Lower lobe of right lung (tissue), 2 donors: ENCODE measurements at regions not wholly inside any gene's neighbourhood (a gene's known extent, or its start where the extent isn't known, plus 50 kb on each side); places are given as distances from the start of the nearest gene placed in this dataset.

ENCODE experiments used
- ATAC-seq, 2 donors: fragments of 200-7000 bp; cut with Tn5 transposase; one replicate each; pipeline ENCODE4 v1.9.1; 2020 to 2022; ENCODE audit warnings: mild to moderate bottlenecking in 2 of 2, moderate library complexity in 2 of 2
- DNase-seq: peaks from one replicate; pipeline ENCODE4 v3.0.0-alpha.2; 2020
- H3K27ac ChIP-seq: fragments of 200-600 bp; one replicate; pipeline ENCODE4 v1.8.0; 2022
- H3K27me3 ChIP-seq: fragments of 200-600 bp; one replicate; pipeline ENCODE4 v1.8.0; 2022; ENCODE audit warnings: low read depth
- H3K36me3 ChIP-seq: fragments of 200-600 bp; one replicate; pipeline ENCODE4 v1.8.0; 2022; ENCODE audit warnings: mild to moderate bottlenecking
- H3K4me1 ChIP-seq: fragments of 200-600 bp; one replicate; pipeline ENCODE4 v1.8.0; 2022
- H3K4me3 ChIP-seq: fragments of 200-600 bp; one replicate; pipeline ENCODE4 v1.8.0; 2022; ENCODE audit warnings: mild to moderate bottlenecking
- H3K9me3 ChIP-seq: fragments of 200-600 bp; one replicate; pipeline ENCODE4 v1.8.0; 2022
- intact Hi-C: fragments of 100-400 bp; cut with DNase I; formaldehyde crosslinking; loops from one replicate; pipeline ENCODE4 v1.11.0; 2022
- TF ChIP-seq, protein P1 (sequence below): fragments of 200-600 bp; IDR thresholded peaks from one replicate; pipeline ENCODE4 v1.8.0; 2022; ENCODE audit warnings: antibody characterized with exemption, mild to moderate bottlenecking
- donor health status: DM: no; HTN: yes; CAD: no; lungs with severe emphysema.

DNA sequence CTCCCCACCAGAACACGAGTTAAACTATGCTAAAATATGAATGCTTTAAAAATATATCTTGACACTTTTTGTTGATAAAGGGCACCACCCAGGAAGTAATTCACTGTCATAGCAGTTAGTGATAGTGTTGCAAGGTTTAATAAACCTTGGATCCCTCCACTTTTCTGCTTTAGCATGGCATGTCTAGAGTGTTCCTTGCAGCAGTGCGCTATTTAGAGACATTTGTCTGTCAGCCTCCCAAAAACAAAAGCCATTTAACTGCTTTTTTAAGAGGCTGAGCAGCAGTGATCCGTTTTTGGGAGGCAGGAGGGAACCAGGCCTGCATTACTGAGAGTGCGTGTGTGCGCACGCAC lies 69.6 kb upstream of the RAB11FIP2 start:
- H3K4me1 ChIP-seq = no peaks in the 10 kb centered on the region
- TF ChIP-seq, protein P1, sequence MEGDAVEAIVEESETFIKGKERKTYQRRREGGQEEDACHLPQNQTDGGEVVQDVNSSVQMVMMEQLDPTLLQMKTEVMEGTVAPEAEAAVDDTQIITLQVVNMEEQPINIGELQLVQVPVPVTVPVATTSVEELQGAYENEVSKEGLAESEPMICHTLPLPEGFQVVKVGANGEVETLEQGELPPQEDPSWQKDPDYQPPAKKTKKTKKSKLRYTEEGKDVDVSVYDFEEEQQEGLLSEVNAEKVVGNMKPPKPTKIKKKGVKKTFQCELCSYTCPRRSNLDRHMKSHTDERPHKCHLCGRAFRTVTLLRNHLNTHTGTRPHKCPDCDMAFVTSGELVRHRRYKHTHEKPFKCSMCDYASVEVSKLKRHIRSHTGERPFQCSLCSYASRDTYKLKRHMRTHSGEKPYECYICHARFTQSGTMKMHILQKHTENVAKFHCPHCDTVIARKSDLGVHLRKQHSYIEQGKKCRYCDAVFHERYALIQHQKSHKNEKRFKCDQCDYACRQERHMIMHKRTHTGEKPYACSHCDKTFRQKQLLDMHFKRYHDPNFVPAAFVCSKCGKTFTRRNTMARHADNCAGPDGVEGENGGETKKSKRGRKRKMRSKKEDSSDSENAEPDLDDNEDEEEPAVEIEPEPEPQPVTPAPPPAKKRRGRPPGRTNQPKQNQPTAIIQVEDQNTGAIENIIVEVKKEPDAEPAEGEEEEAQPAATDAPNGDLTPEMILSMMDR = no peak
- no peaks in the 10 kb centered on the region for H3K9me3 ChIP-seq
- no peak overlapping the region for H3K4me3 ChIP-seq
- no peak for DNase-seq
- intact Hi-C loops = no loop called here
- no peak for ATAC-seq
- H3K36me3 ChIP-seq = no peaks in the 10 kb centered on the region
- no peak overlapping the region for H3K27ac ChIP-seq
- H3K27me3 ChIP-seq = no peaks in the 10 kb centered on the region

DNA sequence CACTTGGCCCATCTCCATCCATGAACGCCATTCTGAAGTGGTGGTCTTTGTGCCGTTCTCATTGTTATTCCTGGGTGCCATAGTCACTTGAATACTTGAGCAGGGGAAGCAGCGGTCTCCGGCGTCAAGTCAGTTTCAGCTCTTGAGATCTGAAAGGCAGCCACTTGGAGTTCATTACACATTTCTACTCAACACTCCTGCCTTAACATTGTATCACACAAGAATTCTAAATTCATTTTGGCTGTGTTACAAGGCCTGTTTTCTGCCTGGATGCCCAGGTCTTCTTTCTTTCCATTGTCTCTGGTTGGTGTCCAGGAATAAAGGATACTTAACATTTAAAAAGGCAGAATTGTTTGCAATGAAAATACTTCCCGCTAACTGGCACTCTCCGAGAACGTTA lies 69.0 kb upstream of the RAB11FIP2 start:
- intact Hi-C loops = no loop called here
- ATAC-seq (no peak), DNase-seq (no peak)
- Histone ChIP-seq H3K4me1 (no peaks in the 10 kb centered on the region), H3K4me3 (no peak overlapping the region), H3K36me3 (no peaks in the 10 kb centered on the region), H3K27me3 (no peaks in the 10 kb centered on the region), H3K9me3 (no peaks in the 10 kb centered on the region), H3K27ac (no peak overlapping the region)
- TF ChIP-seq, protein P1 = no peak

DNA sequence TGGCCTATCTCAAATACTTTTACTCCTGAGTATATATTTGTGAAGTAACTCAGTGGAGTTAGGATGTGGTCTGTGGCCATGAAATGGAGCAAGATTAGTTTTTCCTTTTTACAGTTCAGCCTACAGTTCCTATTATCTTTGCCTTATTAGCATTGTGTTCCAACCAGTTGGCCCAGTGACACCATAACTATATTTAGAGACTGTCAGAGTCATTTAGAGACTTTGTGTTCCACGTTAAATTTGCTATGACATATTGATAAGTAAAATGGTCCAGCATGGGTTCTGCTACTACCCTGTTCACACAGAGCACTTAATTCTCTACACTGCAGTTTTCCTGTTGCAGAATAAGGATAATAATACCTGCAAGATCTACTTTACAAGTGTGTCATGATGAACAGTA lies 68.3 kb upstream of the RAB11FIP2 start:
- intact Hi-C loops = no loop called here

DNA sequence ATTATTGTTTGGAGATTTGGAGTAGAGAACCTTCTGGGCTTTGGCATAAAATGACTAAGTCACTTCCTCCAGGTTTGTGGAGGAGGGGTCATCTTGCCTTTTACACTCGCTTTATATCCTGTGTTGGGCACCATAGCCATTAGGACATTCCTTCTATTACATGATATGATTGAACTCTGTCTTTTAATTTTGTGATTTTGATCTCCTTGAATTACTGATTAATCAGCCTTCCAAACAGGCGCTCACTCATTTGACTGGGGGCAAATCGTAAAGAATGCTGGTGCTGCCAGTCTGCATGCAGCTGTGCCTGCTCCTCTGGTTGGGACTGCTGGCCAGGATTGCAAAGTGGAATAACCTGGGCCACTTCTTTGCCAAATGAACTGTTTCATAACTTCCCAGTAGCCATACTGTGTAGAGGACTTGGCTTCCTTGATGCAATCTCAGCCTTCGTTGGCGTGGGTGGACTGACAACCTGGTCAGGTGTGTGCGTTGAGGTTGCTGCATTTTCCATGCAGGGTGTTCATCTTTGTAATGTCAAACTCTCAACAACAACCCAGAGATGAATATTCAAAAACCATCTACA lies 65.9 kb upstream of the RAB11FIP2 start:
- Histone ChIP-seq H3K4me3 (no peak overlapping the region), H3K9me3 (no peaks in the 10 kb centered on the region), H3K4me1 (no peaks in the 10 kb centered on the region), H3K27me3 (no peaks in the 10 kb centered on the region), H3K36me3 (no peaks in the 10 kb centered on the region), H3K27ac (no peak overlapping the region)
- TF ChIP-seq, protein P1 = no peak
- no peak for ATAC-seq
- no peak for DNase-seq
- intact Hi-C loops = no loop called here

More for the DNA sequence above, 68.3 kb upstream of the RAB11FIP2 start:
- Histone ChIP-seq H3K27ac (no peak overlapping the region), H3K4me3 (no peak overlapping the region), H3K4me1 (no peaks in the 10 kb centered on the region), H3K9me3 (no peaks in the 10 kb centered on the region), H3K27me3 (no peaks in the 10 kb centered on the region), H3K36me3 (no peaks in the 10 kb centered on the region)
- DNase-seq (no peak), ATAC-seq (no peak)
- TF ChIP-seq, protein P1 = no peak

DNA sequence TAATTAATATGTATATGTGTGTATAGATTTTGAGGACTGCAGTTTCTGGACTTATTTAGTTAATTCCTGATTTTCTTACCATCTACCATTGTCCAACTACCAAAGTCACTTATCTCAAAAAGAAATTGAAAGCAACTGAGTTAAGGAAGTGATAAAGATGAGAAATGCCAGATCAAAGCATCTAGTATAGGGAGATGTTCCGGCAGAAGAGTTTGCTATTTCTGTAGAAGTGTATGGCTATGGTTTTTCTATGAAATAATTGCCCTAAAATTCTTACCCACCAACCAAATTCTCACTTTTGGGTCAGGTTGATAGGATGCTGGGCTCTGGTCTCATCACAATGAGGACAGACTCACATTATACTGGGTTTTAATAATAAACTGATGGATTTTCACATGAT lies 64.0 kb upstream of the RAB11FIP2 start:
- Histone ChIP-seq H3K9me3 (no peaks in the 10 kb centered on the region), H3K36me3 (no peaks in the 10 kb centered on the region), H3K4me3 (no peak overlapping the region), H3K27me3 (no peaks in the 10 kb centered on the region), H3K27ac (no peak overlapping the region), H3K4me1 (no peaks in the 10 kb centered on the region)
- ATAC-seq (no peak), DNase-seq (no peak)
- TF ChIP-seq, protein P1 = no peak
- intact Hi-C loops = no loop called here
